Neural cell (in vitro differentiated cells): ENCODE measurements at regions not wholly inside any gene's neighbourhood (a gene's known extent, or its start where the extent isn't known, plus 50 kb on each side); places are given as distances from the start of the nearest gene placed in this dataset.

Experiments
- H2AFZ ChIP-seq: fragments of 200-600, 300-800 bp; sonication (generic), shearing (Covaris generic); 2 replicates; pipeline ENCODE4 v1.6.0; 2014; ENCODE audit warnings: low read depth, mild to moderate bottlenecking, antibody characterized with exemption, low read length, moderate library complexity
- H3F3A ChIP-seq: fragments of 200-600 bp; shearing (Covaris generic); 2 replicates; pipeline ENCODE4 v1.6.1; 2016; ENCODE audit warnings: mild to moderate bottlenecking, moderate library complexity, mixed read lengths, antibody characterized with exemption, low read length; ENCODE audit not compliant: insufficient read depth, poor library complexity, severe bottlenecking
- H3K27ac ChIP-seq: fragments of 200-600, 300-800 bp; sonication (generic), shearing (Covaris generic); 2 replicates; pipeline ENCODE4 v1.5.1; 2014; ENCODE audit warnings: mild to moderate bottlenecking, low read length, moderate library complexity
- H3K27me3 ChIP-seq: fragments of 300-800, 200-600 bp; sonication (generic), shearing (Covaris generic); 2 replicates; pipeline ENCODE4 v1.6.0; 2014; ENCODE audit warnings: mild to moderate bottlenecking, low read depth, low read length, moderate library complexity; ENCODE audit not compliant: insufficient read depth
- H3K36me3 ChIP-seq: fragments of 300-800, 200-600 bp; sonication (generic), shearing (Covaris generic); 2 replicates; pipeline ENCODE4 v1.5.1; 2014; ENCODE audit warnings: mild to moderate bottlenecking, antibody characterized with exemption, low read length, moderate library complexity; ENCODE audit not compliant: insufficient read depth
- H3K4me2 ChIP-seq: fragments of 300-800, 200-600 bp; sonication (generic), shearing (Covaris generic); 2 replicates; pipeline ENCODE4 v1.6.0; 2014; ENCODE audit warnings: mild to moderate bottlenecking, low read length
- H3K4me3 ChIP-seq: fragments of 300-800, 200-600 bp; sonication (generic), shearing (Covaris generic); 2 replicates; pipeline ENCODE4 v1.5.1; 2014; ENCODE audit warnings: mild to moderate bottlenecking, low read length, moderate library complexity
- H3K79me2 ChIP-seq: fragments of 200-600 bp; shearing (Covaris generic); replicated peaks from 2 replicates; pipeline ENCODE4 v1.6.0; 2014; ENCODE audit warnings: mild to moderate bottlenecking, low read length, moderate library complexity; ENCODE audit not compliant: insufficient read depth
- H3K9ac ChIP-seq: fragments of 300-800, 200-600 bp; sonication (generic), shearing (Covaris generic); 2 replicates; pipeline ENCODE4 v1.6.1; 2016; ENCODE audit warnings: mild to moderate bottlenecking, low read length, mixed read lengths
- H3K9me2 ChIP-seq: fragments of 200-600 bp; shearing (Covaris generic); 2 replicates; pipeline ENCODE4 v1.6.1; 2016; ENCODE audit warnings: mild to moderate bottlenecking, low read length, mixed read lengths; ENCODE audit not compliant: insufficient read depth
- H3K9me3 ChIP-seq: fragments of 200-600, 300-800 bp; sonication (generic), shearing (Covaris generic); 2 replicates; pipeline ENCODE4 v1.6.1; 2016; ENCODE audit warnings: mild to moderate bottlenecking, mixed run types, low read length, moderate library complexity, mixed read lengths
- H4K20me1 ChIP-seq: fragments of 200-600 bp; shearing (Covaris generic); 2 replicates; pipeline ENCODE4 v1.6.1; 2016; ENCODE audit warnings: mild to moderate bottlenecking, mixed run types; ENCODE audit not compliant: insufficient read depth
- EP300 ChIP-seq: fragments of 450-650 bp; conservative IDR thresholded peaks from 2 replicates; pipeline ENCODE4 v1.6.1; 2014; ENCODE audit warnings: antibody characterized with exemption, mild to moderate bottlenecking, moderate library complexity; ENCODE audit not compliant: poor library complexity, severe bottlenecking
- EZH2 ChIP-seq: fragments of 200-600, 300-800 bp; shearing (Covaris generic), sonication (generic); IDR thresholded peaks from 2 replicates; pipeline ENCODE4 v1.6.1; 2014; ENCODE audit warnings: antibody characterized with exemption, low read length, borderline replicate concordance, mild to moderate bottlenecking; ENCODE audit not compliant: insufficient read depth, poor library complexity, severe bottlenecking
- MXI1 ChIP-seq: fragments of 450-650 bp; conservative IDR thresholded peaks from 2 replicates; pipeline ENCODE4 v1.6.1; 2014; ENCODE audit warnings: antibody characterized with exemption, mild to moderate bottlenecking; ENCODE audit not compliant: poor library complexity, severe bottlenecking
- POLR2AphosphoS5 ChIP-seq: IDR thresholded peaks from 2 replicates; pipeline ENCODE4 v1.6.1; 2012
- RAD21 ChIP-seq: fragments of 450-650 bp; conservative IDR thresholded peaks from 2 replicates; pipeline ENCODE4 v1.6.1; 2014; ENCODE audit warnings: antibody characterized with exemption, mild to moderate bottlenecking, moderate library complexity
- SMC3 ChIP-seq: fragments of 450-650 bp; conservative IDR thresholded peaks from 2 replicates; pipeline ENCODE4 v1.6.1; 2014; ENCODE audit warnings: antibody characterized with exemption, mild to moderate bottlenecking, moderate library complexity; ENCODE audit not compliant: poor library complexity
- TAF1 ChIP-seq: IDR thresholded peaks from 2 replicates; pipeline ENCODE4 v1.6.1; 2012; ENCODE audit warnings: low read depth
- TF ChIP-seq, protein P1 (sequence below): fragments of 450-650 bp; IDR thresholded peaks from 2 replicates; pipeline ENCODE4 v1.5.1; 2014; ENCODE audit warnings: antibody characterized with exemption, mild to moderate bottlenecking, moderate library complexity; ENCODE audit not compliant: poor library complexity, severe bottlenecking
- TF ChIP-seq, protein P2 (sequence below): IDR thresholded peaks from 2 replicates; pipeline ENCODE4 v1.6.1; 2012; ENCODE audit warnings: borderline replicate concordance

GRCh38 chr1:22366346-22366745, 85.3 kb upstream of the ZBTB40 start:
- H3K36me3 ChIP-seq: no peaks in the 10 kb centered on the region

GRCh38 chr1:22368125-22368524, 83.5 kb upstream of the ZBTB40 start:
- H3K36me3 ChIP-seq: no peaks in the 10 kb centered on the region
- TF ChIP-seq POLR2AphosphoS5 (no peak), RAD21 (no peak), EP300 (no peak), EZH2 (no peak), TAF1 (no peak)
- TF ChIP-seq, protein P1, sequence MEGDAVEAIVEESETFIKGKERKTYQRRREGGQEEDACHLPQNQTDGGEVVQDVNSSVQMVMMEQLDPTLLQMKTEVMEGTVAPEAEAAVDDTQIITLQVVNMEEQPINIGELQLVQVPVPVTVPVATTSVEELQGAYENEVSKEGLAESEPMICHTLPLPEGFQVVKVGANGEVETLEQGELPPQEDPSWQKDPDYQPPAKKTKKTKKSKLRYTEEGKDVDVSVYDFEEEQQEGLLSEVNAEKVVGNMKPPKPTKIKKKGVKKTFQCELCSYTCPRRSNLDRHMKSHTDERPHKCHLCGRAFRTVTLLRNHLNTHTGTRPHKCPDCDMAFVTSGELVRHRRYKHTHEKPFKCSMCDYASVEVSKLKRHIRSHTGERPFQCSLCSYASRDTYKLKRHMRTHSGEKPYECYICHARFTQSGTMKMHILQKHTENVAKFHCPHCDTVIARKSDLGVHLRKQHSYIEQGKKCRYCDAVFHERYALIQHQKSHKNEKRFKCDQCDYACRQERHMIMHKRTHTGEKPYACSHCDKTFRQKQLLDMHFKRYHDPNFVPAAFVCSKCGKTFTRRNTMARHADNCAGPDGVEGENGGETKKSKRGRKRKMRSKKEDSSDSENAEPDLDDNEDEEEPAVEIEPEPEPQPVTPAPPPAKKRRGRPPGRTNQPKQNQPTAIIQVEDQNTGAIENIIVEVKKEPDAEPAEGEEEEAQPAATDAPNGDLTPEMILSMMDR: no peak
- TF ChIP-seq, protein P2, sequence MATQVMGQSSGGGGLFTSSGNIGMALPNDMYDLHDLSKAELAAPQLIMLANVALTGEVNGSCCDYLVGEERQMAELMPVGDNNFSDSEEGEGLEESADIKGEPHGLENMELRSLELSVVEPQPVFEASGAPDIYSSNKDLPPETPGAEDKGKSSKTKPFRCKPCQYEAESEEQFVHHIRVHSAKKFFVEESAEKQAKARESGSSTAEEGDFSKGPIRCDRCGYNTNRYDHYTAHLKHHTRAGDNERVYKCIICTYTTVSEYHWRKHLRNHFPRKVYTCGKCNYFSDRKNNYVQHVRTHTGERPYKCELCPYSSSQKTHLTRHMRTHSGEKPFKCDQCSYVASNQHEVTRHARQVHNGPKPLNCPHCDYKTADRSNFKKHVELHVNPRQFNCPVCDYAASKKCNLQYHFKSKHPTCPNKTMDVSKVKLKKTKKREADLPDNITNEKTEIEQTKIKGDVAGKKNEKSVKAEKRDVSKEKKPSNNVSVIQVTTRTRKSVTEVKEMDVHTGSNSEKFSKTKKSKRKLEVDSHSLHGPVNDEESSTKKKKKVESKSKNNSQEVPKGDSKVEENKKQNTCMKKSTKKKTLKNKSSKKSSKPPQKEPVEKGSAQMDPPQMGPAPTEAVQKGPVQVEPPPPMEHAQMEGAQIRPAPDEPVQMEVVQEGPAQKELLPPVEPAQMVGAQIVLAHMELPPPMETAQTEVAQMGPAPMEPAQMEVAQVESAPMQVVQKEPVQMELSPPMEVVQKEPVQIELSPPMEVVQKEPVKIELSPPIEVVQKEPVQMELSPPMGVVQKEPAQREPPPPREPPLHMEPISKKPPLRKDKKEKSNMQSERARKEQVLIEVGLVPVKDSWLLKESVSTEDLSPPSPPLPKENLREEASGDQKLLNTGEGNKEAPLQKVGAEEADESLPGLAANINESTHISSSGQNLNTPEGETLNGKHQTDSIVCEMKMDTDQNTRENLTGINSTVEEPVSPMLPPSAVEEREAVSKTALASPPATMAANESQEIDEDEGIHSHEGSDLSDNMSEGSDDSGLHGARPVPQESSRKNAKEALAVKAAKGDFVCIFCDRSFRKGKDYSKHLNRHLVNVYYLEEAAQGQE: no peak
- no peak overlapping the region for H2AFZ ChIP-seq
- no peaks in the 10 kb centered on the region for H3K9me2 ChIP-seq
- no peak overlapping the region for H3K27ac ChIP-seq
- H3K9ac ChIP-seq: no peak overlapping the region
- H3K4me3 ChIP-seq: no peak overlapping the region
- H3F3A ChIP-seq: no peaks in the 10 kb centered on the region
- H3K79me2 ChIP-seq: no peaks in the 10 kb centered on the region
- H4K20me1 ChIP-seq: no peaks in the 10 kb centered on the region
- H3K4me2 ChIP-seq: no peak overlapping the region
- H3K27me3 ChIP-seq: no peaks in the 10 kb centered on the region
- H3K9me3 ChIP-seq: no peaks in the 10 kb centered on the region

More at GRCh38 chr1:22366346-22366745, 85.3 kb upstream of the ZBTB40 start:
- no peak overlapping the region for H3K4me3 ChIP-seq
- H3K27me3 ChIP-seq: no peaks in the 10 kb centered on the region
- H3K27ac ChIP-seq: no peak overlapping the region
- no peak overlapping the region for H3K9ac ChIP-seq
- no peaks in the 10 kb centered on the region for H3K9me3 ChIP-seq
- no peak overlapping the region for H2AFZ ChIP-seq
- no peaks in the 10 kb centered on the region for H3K9me2 ChIP-seq
- H3K4me2 ChIP-seq: no peak overlapping the region
- TF ChIP-seq SMC3: no peak
- no peak for TF ChIP-seq MXI1
- TF ChIP-seq, protein P2: no peak
- no peak for TF ChIP-seq EZH2
- TF ChIP-seq, protein P1: no peak
- TF ChIP-seq TAF1: no peak
- no peak for TF ChIP-seq EP300
- no peak for TF ChIP-seq RAD21
- H3K79me2 ChIP-seq: no peaks in the 10 kb centered on the region
- no peaks in the 10 kb centered on the region for H4K20me1 ChIP-seq
- H3F3A ChIP-seq: no peaks in the 10 kb centered on the region
